ENCODE measurements at regions not wholly inside any gene's neighbourhood (a gene's known extent, or its start where the extent isn't known, plus 50 kb on each side); places are given as distances from the start of the nearest gene placed in this dataset.

DNA sequence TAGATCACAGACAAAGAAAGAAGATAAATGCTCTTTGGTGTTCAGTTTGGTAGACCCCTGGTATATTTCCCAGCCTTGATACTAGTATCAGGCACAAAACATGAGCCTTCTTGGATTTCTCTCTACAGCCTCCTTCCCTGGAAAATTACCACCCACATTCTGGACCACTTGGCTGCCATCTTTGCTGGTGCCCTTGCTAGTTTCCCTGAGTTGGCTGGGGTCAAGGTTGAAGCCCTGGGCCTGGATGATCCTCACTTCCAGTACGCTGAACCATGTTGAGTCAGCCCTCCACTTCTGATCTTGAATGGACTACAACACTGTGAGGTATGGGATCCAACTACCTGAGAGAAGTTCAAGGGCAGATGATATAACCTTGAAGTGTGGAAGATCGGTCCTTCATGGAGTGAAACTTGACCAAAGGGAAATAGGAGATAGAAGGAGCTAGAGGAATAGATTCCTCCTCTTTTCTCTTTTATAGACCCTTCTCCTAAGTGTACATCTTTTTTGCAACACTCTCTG lies 501.4 kb downstream of the TMEM114 start:
- TF ChIP-seq, protein P1, sequence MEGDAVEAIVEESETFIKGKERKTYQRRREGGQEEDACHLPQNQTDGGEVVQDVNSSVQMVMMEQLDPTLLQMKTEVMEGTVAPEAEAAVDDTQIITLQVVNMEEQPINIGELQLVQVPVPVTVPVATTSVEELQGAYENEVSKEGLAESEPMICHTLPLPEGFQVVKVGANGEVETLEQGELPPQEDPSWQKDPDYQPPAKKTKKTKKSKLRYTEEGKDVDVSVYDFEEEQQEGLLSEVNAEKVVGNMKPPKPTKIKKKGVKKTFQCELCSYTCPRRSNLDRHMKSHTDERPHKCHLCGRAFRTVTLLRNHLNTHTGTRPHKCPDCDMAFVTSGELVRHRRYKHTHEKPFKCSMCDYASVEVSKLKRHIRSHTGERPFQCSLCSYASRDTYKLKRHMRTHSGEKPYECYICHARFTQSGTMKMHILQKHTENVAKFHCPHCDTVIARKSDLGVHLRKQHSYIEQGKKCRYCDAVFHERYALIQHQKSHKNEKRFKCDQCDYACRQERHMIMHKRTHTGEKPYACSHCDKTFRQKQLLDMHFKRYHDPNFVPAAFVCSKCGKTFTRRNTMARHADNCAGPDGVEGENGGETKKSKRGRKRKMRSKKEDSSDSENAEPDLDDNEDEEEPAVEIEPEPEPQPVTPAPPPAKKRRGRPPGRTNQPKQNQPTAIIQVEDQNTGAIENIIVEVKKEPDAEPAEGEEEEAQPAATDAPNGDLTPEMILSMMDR (conservative IDR thresholded peaks at IDR 0.05 in 1 of 2, IDR thresholded peaks at IDR 0.05 in 1 of 2; ENCODE audit: extremely low read depth in 1 of 2, insufficient read depth in 1 of 2, low read depth in 1 of 2, low read length in 2 of 2): no peak
- no peak for TF ChIP-seq EZH2 (IDR thresholded peaks at IDR 0.05; ENCODE audit: borderline replicate concordance, low read length)
